Tibial nerve (tissue), 4 donors: ENCODE measurements at regions not wholly inside any gene's neighbourhood (a gene's known extent, or its start where the extent isn't known, plus 50 kb on each side); places are given as distances from the start of the nearest gene placed in this dataset.

ENCODE experiments used
- DNase-seq, 2 donors: peaks; one replicate each; pipeline ENCODE4 v3.0.0-alpha.2; 2019; ENCODE audit warnings: low spot score in 2 of 2
- H3K27ac ChIP-seq, 4 donors: fragments of 200-600 bp; sonication (generic) in 3 of 4; one replicate each; pipeline ENCODE4 v1.5.1; 2017 to 2019; ENCODE audit warnings: mild to moderate bottlenecking in 1 of 4
- H3K27me3 ChIP-seq, 2 donors: fragments of 200-600 bp; sonication (generic) in 1 of 2; one replicate each; pipeline versions ENCODE4 v1.5.1 to v1.6.0; 2017 to 2019
- H3K36me3 ChIP-seq, 3 donors: fragments of 200-600 bp; sonication (generic); one replicate each; pipeline ENCODE4 v1.5.1; 2018 to 2019
- H3K4me1 ChIP-seq, 4 donors: fragments of 200-600 bp; sonication (generic) in 3 of 4; one replicate each; pipeline ENCODE4 v1.5.1; 2017 to 2019
- H3K4me3 ChIP-seq, 4 donors: fragments of 200-600 bp; sonication (generic) in 3 of 4; one replicate each; pipeline ENCODE4 v1.5.1; 2017 to 2019; ENCODE audit warnings: mild to moderate bottlenecking in 1 of 4, moderate library complexity in 1 of 4
- H3K9me3 ChIP-seq, 4 donors: fragments of 200-600 bp; sonication (generic) in 3 of 4; one replicate each; pipeline ENCODE4 v1.5.1; 2017 to 2019
- EP300 ChIP-seq, 2 donors: sonication (generic); formaldehyde crosslinking; IDR thresholded peaks; one replicate each; pipeline ENCODE4 v1.6.1; 2017; ENCODE audit warnings: antibody characterized with exemption in 2 of 2, mild to moderate bottlenecking in 1 of 2
- POLR2A ChIP-seq, 2 donors: fragments of 450-650 bp; IDR thresholded peaks; one replicate each; pipeline ENCODE4 v1.6.1; 2017; ENCODE audit warnings: antibody characterized with exemption in 2 of 2, mild to moderate bottlenecking in 2 of 2, moderate library complexity in 2 of 2
- WGBS, 2 donors: methylation state at CpG; one replicate each; pipeline ENCODE4 v1.1.5; 2018; 5-methylcytosine and 5-hydroxymethylcytosine counted together
- TF ChIP-seq, protein P1 (sequence below), 5 experiments: fragments of 200-600 bp in 3 of 5; fragments of 450-650 bp in 2 of 5; sonication (generic) in 3 of 5; IDR thresholded peaks; one replicate each; pipeline ENCODE4 v1.5.1; 2016 to 2019; ENCODE audit warnings: antibody characterized with exemption in 5 of 5, mild to moderate bottlenecking in 3 of 5, moderate library complexity in 2 of 5

DNA sequence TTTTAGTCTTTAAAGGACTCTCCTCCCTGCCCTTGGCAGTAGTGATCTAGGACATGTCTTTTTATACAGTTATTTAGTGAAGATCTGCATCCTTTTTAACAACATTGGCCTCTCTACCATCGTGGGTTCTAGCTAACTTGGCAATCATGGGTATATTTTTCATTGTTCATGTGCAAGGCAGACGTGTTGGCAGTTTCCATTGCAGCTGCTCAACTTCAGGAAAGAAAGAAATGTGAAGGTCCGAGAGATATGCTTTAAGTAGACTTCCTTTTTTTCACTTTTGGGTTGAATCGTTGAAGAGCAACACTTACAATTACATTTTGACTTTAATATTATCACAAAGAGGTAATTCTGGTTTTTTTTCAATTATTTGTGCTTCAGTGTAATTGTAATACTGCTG, 172.6 kb downstream of the SATB1 start:
- Histone ChIP-seq H3K9me3 (no peaks in the 10 kb centered on the region), H3K27ac (no peak overlapping the region), H3K27me3 (no peaks in the 10 kb centered on the region), H3K4me3 (no peak overlapping the region), H3K36me3 (no peaks in the 10 kb centered on the region), H3K4me1 (no peaks in the 10 kb centered on the region)
- TF ChIP-seq POLR2A (IDR thresholded peaks at IDR 0.05) (no peak), EP300 (IDR thresholded peaks at IDR 0.05) (no peak)
- TF ChIP-seq, protein P1, sequence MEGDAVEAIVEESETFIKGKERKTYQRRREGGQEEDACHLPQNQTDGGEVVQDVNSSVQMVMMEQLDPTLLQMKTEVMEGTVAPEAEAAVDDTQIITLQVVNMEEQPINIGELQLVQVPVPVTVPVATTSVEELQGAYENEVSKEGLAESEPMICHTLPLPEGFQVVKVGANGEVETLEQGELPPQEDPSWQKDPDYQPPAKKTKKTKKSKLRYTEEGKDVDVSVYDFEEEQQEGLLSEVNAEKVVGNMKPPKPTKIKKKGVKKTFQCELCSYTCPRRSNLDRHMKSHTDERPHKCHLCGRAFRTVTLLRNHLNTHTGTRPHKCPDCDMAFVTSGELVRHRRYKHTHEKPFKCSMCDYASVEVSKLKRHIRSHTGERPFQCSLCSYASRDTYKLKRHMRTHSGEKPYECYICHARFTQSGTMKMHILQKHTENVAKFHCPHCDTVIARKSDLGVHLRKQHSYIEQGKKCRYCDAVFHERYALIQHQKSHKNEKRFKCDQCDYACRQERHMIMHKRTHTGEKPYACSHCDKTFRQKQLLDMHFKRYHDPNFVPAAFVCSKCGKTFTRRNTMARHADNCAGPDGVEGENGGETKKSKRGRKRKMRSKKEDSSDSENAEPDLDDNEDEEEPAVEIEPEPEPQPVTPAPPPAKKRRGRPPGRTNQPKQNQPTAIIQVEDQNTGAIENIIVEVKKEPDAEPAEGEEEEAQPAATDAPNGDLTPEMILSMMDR (IDR thresholded peaks at IDR 0.05) = no peak
- WGBS, 2 donors = 49 to 65% methylated on average over 4 of the region's 4 CpGs
- no peak for DNase-seq

DNA sequence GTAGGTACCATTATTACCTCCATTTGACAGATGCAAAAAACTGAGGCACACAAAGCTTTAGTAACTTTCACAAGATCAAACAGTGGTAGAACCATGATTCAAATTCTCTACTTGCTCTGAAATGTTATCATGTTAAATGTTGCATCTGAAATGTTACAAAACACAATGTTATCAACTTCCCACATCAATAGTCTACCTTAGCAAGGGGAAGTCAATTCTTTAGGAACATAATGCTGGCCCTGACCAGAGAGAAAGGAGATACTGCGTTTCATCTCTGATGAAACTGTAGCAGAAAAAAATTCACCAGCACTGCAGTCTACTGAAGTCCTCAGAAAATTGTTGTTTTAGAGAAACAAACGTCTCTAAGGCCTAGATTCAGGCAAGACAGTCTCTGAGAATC, 174.1 kb downstream of the SATB1 start:
- WGBS, 2 donors = 61 to 70% methylated on average over 2 of the region's 2 CpGs
- Histone ChIP-seq H3K27me3 (no peaks in the 10 kb centered on the region), H3K27ac (no peak overlapping the region), H3K4me3 (no peak overlapping the region), H3K4me1 (no peaks in the 10 kb centered on the region), H3K36me3 (no peaks in the 10 kb centered on the region), H3K9me3 (no peaks in the 10 kb centered on the region)
- TF ChIP-seq EP300 (IDR thresholded peaks at IDR 0.05) (no peak), POLR2A (IDR thresholded peaks at IDR 0.05) (no peak)
- TF ChIP-seq, protein P1 (IDR thresholded peaks at IDR 0.05) = no peak
- no peak for DNase-seq

DNA sequence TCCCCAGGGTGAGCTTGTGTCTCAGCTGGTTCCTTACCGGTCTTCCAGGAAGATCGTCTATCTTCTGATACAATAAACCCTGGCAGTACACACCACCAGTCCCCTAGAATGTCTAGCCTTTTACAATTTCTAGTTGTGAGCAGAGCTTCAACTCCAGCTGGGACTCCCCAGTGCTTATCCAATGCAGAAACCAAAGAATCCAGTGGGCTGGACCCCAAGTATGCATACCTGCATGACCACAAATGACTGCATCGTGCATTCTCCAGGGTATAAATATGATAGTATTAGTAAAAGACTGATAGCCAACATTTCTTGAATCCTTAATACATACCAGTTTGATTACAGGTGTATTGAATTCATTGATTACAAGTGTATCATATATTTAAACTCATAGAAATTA, 176.0 kb downstream of the SATB1 start:
- no peak for DNase-seq
- no peaks in the 10 kb centered on the region for H3K4me1 ChIP-seq
- no peaks in the 10 kb centered on the region for H3K36me3 ChIP-seq
- H3K9me3 ChIP-seq = no peaks in the 10 kb centered on the region
- H3K27me3 ChIP-seq = no peaks in the 10 kb centered on the region
- TF ChIP-seq EP300 (IDR thresholded peaks at IDR 0.05) = no peak
- TF ChIP-seq POLR2A (IDR thresholded peaks at IDR 0.05) = no peak
- TF ChIP-seq, protein P1 (IDR thresholded peaks at IDR 0.05) = no peak
- no peak overlapping the region for H3K4me3 ChIP-seq
- WGBS, 2 donors = 91% methylated on average over 3 of the region's 3 CpGs
- no peak overlapping the region for H3K27ac ChIP-seq

DNA sequence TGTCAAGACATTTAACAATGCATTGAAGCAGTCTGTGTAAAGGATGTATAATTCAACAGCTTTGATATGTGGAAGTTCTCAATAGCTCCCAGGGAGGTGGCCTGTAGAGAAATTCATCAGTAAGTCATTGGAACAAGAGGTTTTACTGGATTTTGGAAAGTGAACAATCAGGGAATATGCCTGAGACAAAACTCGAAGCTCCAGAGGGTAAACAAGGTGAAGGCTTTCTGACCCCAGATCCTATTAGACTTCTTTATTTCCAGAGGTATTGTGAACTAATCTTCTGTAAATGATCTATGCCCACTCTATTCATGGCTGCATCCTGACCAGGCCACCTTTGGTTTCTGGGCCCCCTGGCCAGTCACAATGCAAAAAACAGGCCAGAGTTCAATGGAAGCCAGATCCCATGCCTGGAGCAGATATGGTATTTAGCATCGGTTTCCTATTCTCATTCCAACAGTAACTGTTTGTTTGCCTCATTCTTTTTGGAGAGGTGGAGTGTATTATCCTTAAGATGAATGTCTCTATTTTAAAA, 177.3 kb downstream of the SATB1 start:
- WGBS, 2 donors = 28 to 41% methylated on average over 2 of the region's 2 CpGs
- H3K27me3 ChIP-seq = no peaks in the 10 kb centered on the region
- no peak overlapping the region for H3K4me3 ChIP-seq
- no peak for DNase-seq
- no peaks in the 10 kb centered on the region for H3K4me1 ChIP-seq
- H3K36me3 ChIP-seq = no peaks in the 10 kb centered on the region
- H3K27ac ChIP-seq = no peak overlapping the region
- no peaks in the 10 kb centered on the region for H3K9me3 ChIP-seq
- TF ChIP-seq POLR2A (IDR thresholded peaks at IDR 0.05) (no peak), EP300 (IDR thresholded peaks at IDR 0.05) (no peak)
- TF ChIP-seq, protein P1 (IDR thresholded peaks at IDR 0.05) = no peak

DNA sequence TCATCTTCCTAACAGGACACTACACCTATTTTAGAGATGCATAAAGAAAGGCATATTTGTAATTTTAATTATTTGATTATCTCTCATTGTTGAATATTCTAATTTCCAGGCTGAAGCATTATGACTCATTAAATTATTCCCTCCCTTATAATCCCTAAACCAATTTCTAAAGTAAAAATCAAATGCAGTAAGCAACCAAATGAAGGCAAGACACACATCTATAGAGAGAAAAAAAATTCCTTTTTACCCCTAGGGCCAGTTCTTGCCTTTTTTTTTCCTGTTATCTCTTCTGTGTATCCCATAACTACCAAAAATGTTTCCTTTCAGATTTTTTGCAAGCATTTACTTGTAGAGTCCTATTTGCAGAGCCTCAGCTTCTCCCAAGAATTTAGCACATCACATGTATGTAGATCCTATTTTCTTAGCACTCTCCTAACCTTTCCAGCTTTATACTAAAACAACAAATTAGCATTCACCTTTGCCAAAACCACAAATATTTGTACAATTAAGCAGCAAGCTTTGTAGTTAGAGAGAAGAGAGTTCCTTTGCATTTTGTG, 177.9 kb downstream of the SATB1 start:
- no peak for DNase-seq
- Histone ChIP-seq H3K27ac (no peak overlapping the region), H3K9me3 (no peaks in the 10 kb centered on the region), H3K4me1 (no peaks in the 10 kb centered on the region), H3K27me3 (no peaks in the 10 kb centered on the region), H3K36me3 (no peaks in the 10 kb centered on the region), H3K4me3 (no peak overlapping the region)
- TF ChIP-seq POLR2A (IDR thresholded peaks at IDR 0.05) (no peak), EP300 (IDR thresholded peaks at IDR 0.05) (no peak)
- TF ChIP-seq, protein P1 (IDR thresholded peaks at IDR 0.05) = no peak
